ENCODE measurements at regions not wholly inside any gene's neighbourhood (a gene's known extent, or its start where the extent isn't known, plus 50 kb on each side); places are given as distances from the start of the nearest gene placed in this dataset.
"Not testable (repeated sequence)": the region's sequence is repeated elsewhere in the genome, so short reads cannot be mapped to it uniquely, and the experiment has no call there.

- TF ChIP-seq CTCF (IDR thresholded peaks at IDR 0.05; ENCODE audit: insufficient read depth, low read length); POLR2AphosphoS5 (IDR thresholded peaks at IDR 0.05; ENCODE audit: low read depth): not testable (repeated sequence)
Measured at GRCh38 chr17:71205951-71206350, 914.9 kb upstream of the SOX9 start.

Data from HL-60 (cell line).